ENCODE measurements at regions not wholly inside any gene's neighbourhood (a gene's known extent, or its start where the extent isn't known, plus 50 kb on each side); places are given as distances from the start of the nearest gene placed in this dataset.
A peak's percentile ranks its signal among the peaks of the same experiment; 100 is the strongest.

DNA sequence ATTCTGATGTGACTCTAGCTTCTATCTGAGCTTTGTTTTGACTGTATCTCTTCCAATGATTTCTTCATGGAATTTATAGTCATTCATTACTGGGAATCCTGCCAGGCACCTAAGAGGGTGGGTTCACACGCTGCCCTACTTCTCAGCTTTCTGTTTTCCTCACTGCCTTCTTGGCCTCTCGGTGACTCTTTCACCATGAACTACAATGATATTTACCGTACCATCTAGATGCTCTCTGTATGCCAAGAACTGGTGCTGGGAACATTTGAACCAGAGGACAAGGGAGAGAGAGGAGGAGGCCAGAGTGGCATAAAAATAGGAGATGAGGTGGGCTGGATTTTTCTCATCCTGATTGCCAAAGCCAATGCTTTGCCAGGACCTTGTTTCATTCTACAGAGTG lies 280.0 kb upstream of the P2RY1 start:
- TF ChIP-seq, protein P1, sequence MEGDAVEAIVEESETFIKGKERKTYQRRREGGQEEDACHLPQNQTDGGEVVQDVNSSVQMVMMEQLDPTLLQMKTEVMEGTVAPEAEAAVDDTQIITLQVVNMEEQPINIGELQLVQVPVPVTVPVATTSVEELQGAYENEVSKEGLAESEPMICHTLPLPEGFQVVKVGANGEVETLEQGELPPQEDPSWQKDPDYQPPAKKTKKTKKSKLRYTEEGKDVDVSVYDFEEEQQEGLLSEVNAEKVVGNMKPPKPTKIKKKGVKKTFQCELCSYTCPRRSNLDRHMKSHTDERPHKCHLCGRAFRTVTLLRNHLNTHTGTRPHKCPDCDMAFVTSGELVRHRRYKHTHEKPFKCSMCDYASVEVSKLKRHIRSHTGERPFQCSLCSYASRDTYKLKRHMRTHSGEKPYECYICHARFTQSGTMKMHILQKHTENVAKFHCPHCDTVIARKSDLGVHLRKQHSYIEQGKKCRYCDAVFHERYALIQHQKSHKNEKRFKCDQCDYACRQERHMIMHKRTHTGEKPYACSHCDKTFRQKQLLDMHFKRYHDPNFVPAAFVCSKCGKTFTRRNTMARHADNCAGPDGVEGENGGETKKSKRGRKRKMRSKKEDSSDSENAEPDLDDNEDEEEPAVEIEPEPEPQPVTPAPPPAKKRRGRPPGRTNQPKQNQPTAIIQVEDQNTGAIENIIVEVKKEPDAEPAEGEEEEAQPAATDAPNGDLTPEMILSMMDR (IDR thresholded peaks at IDR 0.05) = no peak
- no peak for TF ChIP-seq POLR2A (IDR thresholded peaks at IDR 0.05)
- TF ChIP-seq EP300 (IDR thresholded peaks at IDR 0.05) = peak in 1 of 2 donors; percentile 73
